Endothelial cell of umbilical vein (primary cell): ENCODE measurements at regions not wholly inside any gene's neighbourhood (a gene's known extent, or its start where the extent isn't known, plus 50 kb on each side); places are given as distances from the start of the nearest gene placed in this dataset.

ENCODE experiments used
- BruUV-seq: library from RNA; stranded (reverse); fragments of 400-500 nt; replicated peaks from 2 replicates; lab custom pipeline; 2021; lab: Mats Ljungman, UMichigan
- CTCF ChIA-PET: fragments of 300-600, 350-600 bp; sonication (Branson Sonifier 250); formaldehyde crosslinking; loops from one replicate; lab custom pipeline; 2021; ENCODE audit warnings: antibody characterized with exemption, inconsistent platforms; lab: Charles Lee
- POLR2A ChIA-PET: fragments of 300-600, 350-600 bp; sonication (Branson Sonifier 250); formaldehyde crosslinking; loops from one replicate; lab custom pipeline; 2021; ENCODE audit warnings: antibody characterized with exemption, inconsistent platforms; lab: Charles Lee
- DNase-seq: peaks from one replicate; pipeline ENCODE4 v3.0.0-alpha.2; 2011; ENCODE audit warnings: low read depth, low spot score
- FAIRE-seq: peaks from 2 replicates; lab custom pipeline; 2011; peaks lifted over from hg19 to GRCh38; lab: Jason Lieb, UNC
- H2AFZ ChIP-seq: 2 replicates; pipeline ENCODE4 v1.6.0; 2012; ENCODE audit warnings: low read depth, low read length, control low read depth, inconsistent platforms
- H3K27ac ChIP-seq: 2 replicates; pipeline ENCODE4 v1.5.1; 2011; ENCODE audit warnings: low read depth, mild to moderate bottlenecking, control low read depth, low read length, moderate library complexity; ENCODE audit not compliant: insufficient read depth
- H3K27me3 ChIP-seq, 2 experiments: 2 replicates each; pipeline versions ENCODE4 v1.6.0 to v1.6.1; 2011; ENCODE audit warnings: low read length in 2 of 2, mixed read lengths in 1 of 2; ENCODE audit not compliant: control insufficient read depth in 2 of 2, insufficient read depth in 2 of 2
- H3K36me3 ChIP-seq, 2 experiments: 2 replicates in 1 of 2; 3 replicates in 1 of 2; pipeline ENCODE4 v1.5.1; 2011; ENCODE audit warnings: low read length in 2 of 2, mild to moderate bottlenecking in 1 of 2, moderate library complexity in 1 of 2; ENCODE audit not compliant: control insufficient read depth in 2 of 2, insufficient read depth in 2 of 2; ENCODE audit errors: extremely low read depth in 1 of 2
- H3K4me1 ChIP-seq: 3 replicates; pipeline ENCODE4 v1.5.1; 2011; ENCODE audit warnings: mild to moderate bottlenecking, low read length; ENCODE audit not compliant: control insufficient read depth, insufficient read depth; ENCODE audit errors: extremely low read depth
- H3K4me2 ChIP-seq: 2 replicates; pipeline ENCODE4 v1.6.1; 2011; ENCODE audit warnings: low read length, control low read depth, mixed read lengths; ENCODE audit not compliant: insufficient read depth
- H3K4me3 ChIP-seq, 3 experiments: fragments of 200-600 bp in 1 of 3; sonication (generic), shearing (Covaris generic) in 1 of 3; replicated peaks in 1 of 3; 2 replicates each; pipeline ENCODE4 v1.5.1; 2011 to 2016; ENCODE audit warnings: control low read depth in 3 of 3, low read length in 3 of 3, mild to moderate bottlenecking in 2 of 3, inconsistent platforms in 1 of 3, low read depth in 1 of 3, moderate library complexity in 1 of 3; ENCODE audit not compliant: insufficient read depth in 1 of 3
- H3K79me2 ChIP-seq: 2 replicates; pipeline ENCODE4 v1.6.0; 2012; ENCODE audit warnings: low read length, inconsistent platforms; ENCODE audit not compliant: control insufficient read depth, insufficient read depth
- H3K9ac ChIP-seq: replicated peaks from 2 replicates; pipeline ENCODE3; 2011; ENCODE audit warnings: low read length, control low read depth; ENCODE audit not compliant: insufficient read depth; ENCODE audit errors: extremely low read depth
- H3K9me1 ChIP-seq: replicated peaks from 3 replicates; pipeline ENCODE4 v1.6.0; 2011; ENCODE audit warnings: mild to moderate bottlenecking, low read length; ENCODE audit not compliant: control insufficient read depth, insufficient read depth; ENCODE audit errors: extremely low read depth
- H3K9me3 ChIP-seq: replicated peaks from 2 replicates; pipeline ENCODE4 v1.5.1; 2012; ENCODE audit warnings: low read length, inconsistent platforms; ENCODE audit not compliant: control insufficient read depth, insufficient read depth
- H4K20me1 ChIP-seq: replicated peaks from 2 replicates; pipeline ENCODE3; 2011; ENCODE audit warnings: mild to moderate bottlenecking, low read length; ENCODE audit not compliant: control insufficient read depth, insufficient read depth; ENCODE audit errors: extremely low read depth
- CTCF ChIP-seq, 2 donors: IDR thresholded peaks; 1 replicate in 1 of 2; 2 replicates in 1 of 2; pipeline ENCODE4 v1.5.1; 2011; ENCODE audit warnings: low read length in 2 of 2, mild to moderate bottlenecking in 2 of 2, moderate library complexity in 2 of 2, control low read depth in 1 of 2, inconsistent platforms in 1 of 2, low read depth in 1 of 2; ENCODE audit not compliant: insufficient read depth in 1 of 2; ENCODE audit errors: extremely low read depth in 1 of 2
- EZH2 ChIP-seq: IDR thresholded peaks from 2 replicates; pipeline ENCODE4 v1.6.1; 2012; ENCODE audit warnings: borderline replicate concordance, low read depth, mild to moderate bottlenecking, moderate library complexity, low read length, inconsistent platforms; ENCODE audit not compliant: severe bottlenecking
- FOS ChIP-seq: IDR thresholded peaks from 2 replicates; pipeline ENCODE4 v1.6.1; 2011; ENCODE audit warnings: mild to moderate bottlenecking, low read length, moderate library complexity, borderline replicate concordance; ENCODE audit not compliant: insufficient read depth
- GATA2 ChIP-seq: IDR thresholded peaks from 2 replicates; pipeline ENCODE4 v1.7.0; 2011; ENCODE audit warnings: low read depth, mild to moderate bottlenecking, moderate library complexity, mixed read lengths, low read length; ENCODE audit not compliant: insufficient read length, insufficient read depth
- JUN ChIP-seq: IDR thresholded peaks from 2 replicates; pipeline ENCODE4 v1.6.1; 2011; ENCODE audit warnings: borderline replicate concordance, low read depth; ENCODE audit not compliant: insufficient read length, insufficient read depth
- MYC ChIP-seq: IDR thresholded peaks from one replicate; pipeline ENCODE4 v1.6.1; 2011; ENCODE audit warnings: mild to moderate bottlenecking, low read depth, low read length
- POLR2A ChIP-seq: IDR thresholded peaks from 2 replicates; pipeline ENCODE4 v1.6.1; 2012; ENCODE audit warnings: low read depth, mild to moderate bottlenecking, control low read depth, low read length
- POLR2AphosphoS5 ChIP-seq: IDR thresholded peaks from 2 replicates; pipeline ENCODE4 v1.6.1; 2012; ENCODE audit warnings: low read depth, mild to moderate bottlenecking, control low read depth, low read length, moderate library complexity; ENCODE audit not compliant: insufficient read depth
- dilution Hi-C: fragments of 300-500 bp; cut with MboI; formaldehyde crosslinking; loops from one replicate; pipeline ENCODE4 v1.15.0; 2019; ENCODE audit warnings: low sequenced_read_pairs; ENCODE audit not compliant: extremely low pct_ligation_motif_present
- intact Hi-C: fragments of 100-400 bp; cut with micrococcal nuclease; formaldehyde crosslinking; loops from one replicate; pipeline ENCODE4 v1.10.0; 2022
- TF ChIP-seq, protein P1 (sequence below): IDR thresholded peaks from 2 replicates; pipeline ENCODE4 v1.6.1; 2011; ENCODE audit not compliant: insufficient read depth, insufficient read length

GRCh38 chr3:43958973-43959372 lies 268.2 kb downstream of the ABHD5 start:
- intact Hi-C loops = no loop called here
- TF ChIP-seq POLR2AphosphoS5 = no peak
- no peak for TF ChIP-seq GATA2
- TF ChIP-seq MYC = no peak
- TF ChIP-seq FOS = no peak
- no peak for FAIRE-seq
- peaks cover 5 to 6% of the 10 kb centered on the region in 2 experiments for H3K27me3 ChIP-seq
- no peak overlapping the region for H3K27ac ChIP-seq
- no peaks in the 10 kb centered on the region for H3K36me3 ChIP-seq
- BruUV-seq = no TSS peak
- no peaks in the 10 kb centered on the region for H3K9me3 ChIP-seq
- no peak overlapping the region for H3K4me3 ChIP-seq
- H3K9me1 ChIP-seq = no peaks in the 10 kb centered on the region
- no peaks in the 10 kb centered on the region for H3K4me1 ChIP-seq
- ChIA-PET POLR2A (no interaction called here), CTCF (interaction anchor here (2.0 kb wide), 1 partner anchor 104 kb away, joined by 10 read pairs; no protein-coding TSS in a partner anchor)
- H2AFZ ChIP-seq = no peak overlapping the region
- DNase-seq = no peak
- dilution Hi-C loops = no loop called here
- no peak overlapping the region for H3K4me2 ChIP-seq
- H4K20me1 ChIP-seq = no peaks in the 10 kb centered on the region
- H3K79me2 ChIP-seq = no peaks in the 10 kb centered on the region
- H3K9ac ChIP-seq = no peak overlapping the region

GRCh38 chr3:43959498-43960447 lies 269.0 kb downstream of the ABHD5 start:
- H3K9me3 ChIP-seq = no peaks in the 10 kb centered on the region
- ChIA-PET POLR2A (interaction anchor here (0.6 kb wide), 1 partner anchor 66 kb away, joined by 3 read pairs; no protein-coding TSS in a partner anchor), CTCF (interaction anchor here (2.0 kb wide), 1 partner anchor 104 kb away, joined by 10 read pairs; no protein-coding TSS in a partner anchor)
- H3K36me3 ChIP-seq = no peaks in the 10 kb centered on the region
- no peak overlapping the region for H3K27ac ChIP-seq
- no peaks in the 10 kb centered on the region for H4K20me1 ChIP-seq
- H3K4me1 ChIP-seq = no peaks in the 10 kb centered on the region
- FAIRE-seq (no peak), DNase-seq (no peak)
- no peak overlapping the region for H3K4me2 ChIP-seq
- H3K79me2 ChIP-seq = no peaks in the 10 kb centered on the region
- H2AFZ ChIP-seq = no peak overlapping the region
- intact Hi-C loops = no loop called here
- no peak overlapping the region for H3K4me3 ChIP-seq
- no TSS peak for BruUV-seq
- H3K9ac ChIP-seq = no peak overlapping the region
- no peaks in the 10 kb centered on the region for H3K9me1 ChIP-seq
- dilution Hi-C loops = no loop called here
- TF ChIP-seq JUN = no peak
- no peak for TF ChIP-seq POLR2AphosphoS5
- TF ChIP-seq, protein P1, sequence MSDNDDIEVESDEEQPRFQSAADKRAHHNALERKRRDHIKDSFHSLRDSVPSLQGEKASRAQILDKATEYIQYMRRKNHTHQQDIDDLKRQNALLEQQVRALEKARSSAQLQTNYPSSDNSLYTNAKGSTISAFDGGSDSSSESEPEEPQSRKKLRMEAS = no peak
- TF ChIP-seq FOS = no peak
- no peak for TF ChIP-seq POLR2A
- TF ChIP-seq MYC = no peak
- no peak for TF ChIP-seq CTCF (IDR thresholded peaks at IDR 0.05; ENCODE audit: extremely low read depth in 1 of 2, insufficient read depth in 1 of 2, low read depth in 1 of 2, low read length in 2 of 2)
- TF ChIP-seq GATA2 = no peak
- no peak for TF ChIP-seq EZH2
- peaks cover 5 to 6% of the 10 kb centered on the region in 2 experiments for H3K27me3 ChIP-seq
